Erythroblast (primary cell): ENCODE measurements at regions not wholly inside any gene's neighbourhood (a gene's known extent, or its start where the extent isn't known, plus 50 kb on each side); places are given as distances from the start of the nearest gene placed in this dataset.

ENCODE experiments used
- GATA1 ChIP-seq: IDR thresholded peaks from 2 replicates; pipeline ENCODE4 v1.6.1; 2011; ENCODE audit warnings: low read depth, mild to moderate bottlenecking, control low read depth, low read length, moderate library complexity
- POLR2A ChIP-seq: IDR thresholded peaks from 2 replicates; pipeline ENCODE4 v1.6.1; 2011; ENCODE audit warnings: mild to moderate bottlenecking, low read length

GRCh38 chr10:107718864-107719263 lies 554.4 kb upstream of the SORCS1 start:
- TF ChIP-seq POLR2A = no peak
- TF ChIP-seq GATA1 = no peak
